SK-N-SH (cell line): ENCODE measurements at regions not wholly inside any gene's neighbourhood (a gene's known extent, or its start where the extent isn't known, plus 50 kb on each side); places are given as distances from the start of the nearest gene placed in this dataset.

Experiments used
- ELF1 ChIP-seq: IDR thresholded peaks from 2 replicates; pipeline ENCODE4 v1.4.0; 2012
- EP300 ChIP-seq, 2 experiments: IDR thresholded peaks; 2 replicates each; pipeline versions ENCODE4 v1.4.0 to v1.6.1; 2012; ENCODE audit warnings: borderline replicate concordance in 1 of 2, low read depth in 1 of 2, low read length in 1 of 2
- JUND ChIP-seq: IDR thresholded peaks from 2 replicates; pipeline ENCODE4 v1.4.0; 2012
- NFIC ChIP-seq: IDR thresholded peaks from 2 replicates; pipeline ENCODE4 v1.4.0; 2012; ENCODE audit warnings: borderline replicate concordance
- POLR2AphosphoS5 ChIP-seq: IDR thresholded peaks from 2 replicates; pipeline ENCODE4 v1.6.1; 2012; ENCODE audit warnings: low read depth, low read length
- RAD21 ChIP-seq: IDR thresholded peaks from 2 replicates; pipeline ENCODE4 v1.6.1; 2012; ENCODE audit warnings: mild to moderate bottlenecking, low read length
- REST ChIP-seq: IDR thresholded peaks from 2 replicates; pipeline ENCODE4 v1.6.1; 2012; ENCODE audit warnings: mild to moderate bottlenecking, low read depth, low read length, moderate library complexity
- RFX5 ChIP-seq: IDR thresholded peaks from 2 replicates; pipeline ENCODE4 v1.6.1; 2012; ENCODE audit warnings: mild to moderate bottlenecking, improper control_type of control experiment, low read length
- SMC3 ChIP-seq: IDR thresholded peaks from 2 replicates; pipeline ENCODE4 v1.6.1; 2012; ENCODE audit warnings: low read depth, low read length, improper control_type of control experiment
- YY1 ChIP-seq: IDR thresholded peaks from 2 replicates; pipeline ENCODE4 v1.4.0; 2012; ENCODE audit warnings: low read depth, mild to moderate bottlenecking
- TF ChIP-seq, protein P1 (sequence below): fragments of 200-600 bp; sonication (generic); IDR thresholded peaks from 2 replicates; pipeline ENCODE4 v1.6.1; 2017; ENCODE audit warnings: antibody characterized with exemption, mild to moderate bottlenecking, moderate library complexity
- TF ChIP-seq, protein P2 (sequence below): IDR thresholded peaks from 2 replicates; pipeline ENCODE4 v1.4.0; 2012; ENCODE audit warnings: low read depth

- TF ChIP-seq, protein P1, sequence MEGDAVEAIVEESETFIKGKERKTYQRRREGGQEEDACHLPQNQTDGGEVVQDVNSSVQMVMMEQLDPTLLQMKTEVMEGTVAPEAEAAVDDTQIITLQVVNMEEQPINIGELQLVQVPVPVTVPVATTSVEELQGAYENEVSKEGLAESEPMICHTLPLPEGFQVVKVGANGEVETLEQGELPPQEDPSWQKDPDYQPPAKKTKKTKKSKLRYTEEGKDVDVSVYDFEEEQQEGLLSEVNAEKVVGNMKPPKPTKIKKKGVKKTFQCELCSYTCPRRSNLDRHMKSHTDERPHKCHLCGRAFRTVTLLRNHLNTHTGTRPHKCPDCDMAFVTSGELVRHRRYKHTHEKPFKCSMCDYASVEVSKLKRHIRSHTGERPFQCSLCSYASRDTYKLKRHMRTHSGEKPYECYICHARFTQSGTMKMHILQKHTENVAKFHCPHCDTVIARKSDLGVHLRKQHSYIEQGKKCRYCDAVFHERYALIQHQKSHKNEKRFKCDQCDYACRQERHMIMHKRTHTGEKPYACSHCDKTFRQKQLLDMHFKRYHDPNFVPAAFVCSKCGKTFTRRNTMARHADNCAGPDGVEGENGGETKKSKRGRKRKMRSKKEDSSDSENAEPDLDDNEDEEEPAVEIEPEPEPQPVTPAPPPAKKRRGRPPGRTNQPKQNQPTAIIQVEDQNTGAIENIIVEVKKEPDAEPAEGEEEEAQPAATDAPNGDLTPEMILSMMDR: peak; percentile 38
- TF ChIP-seq EP300 (IDR thresholded peaks at IDR 0.05; ENCODE audit: borderline replicate concordance in 1 of 2, low read depth in 1 of 2, low read length in 1 of 2) (no peak), SMC3 (peak; percentile 11; the same call in 1 of the 2 replicates), RAD21 (peak; percentile 50), JUND (no peak), RFX5 (no peak), REST (no peak), ELF1 (no peak), YY1 (no peak), NFIC (no peak), POLR2AphosphoS5 (no peak)
- TF ChIP-seq, protein P2, sequence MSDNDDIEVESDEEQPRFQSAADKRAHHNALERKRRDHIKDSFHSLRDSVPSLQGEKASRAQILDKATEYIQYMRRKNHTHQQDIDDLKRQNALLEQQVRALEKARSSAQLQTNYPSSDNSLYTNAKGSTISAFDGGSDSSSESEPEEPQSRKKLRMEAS: no peak
Observed at GRCh38 chr18:7452331-7452730, 114.8 kb upstream of the PTPRM start.
